ENCODE measurements at regions not wholly inside any gene's neighbourhood (a gene's known extent, or its start where the extent isn't known, plus 50 kb on each side); places are given as distances from the start of the nearest gene placed in this dataset.

GRCh38 chrX:42973321-42973720 lies 195.4 kb upstream of the PPP1R2C start:
- Histone ChIP-seq H3K9ac (ENCODE audit: low read length) (no peak overlapping the region), H3K27ac (ENCODE audit: low read length in 2 of 2) (no peak overlapping the region), H2AFZ (ENCODE audit: insufficient read depth, low read depth, low read length, poor library complexity, severe bottlenecking) (no peak overlapping the region), H3K4me3 (ENCODE audit: control extremely low read depth in 1 of 5, extremely low read depth in 1 of 5, insufficient read depth in 1 of 5, low read depth in 2 of 5, low read length in 4 of 5) (no peak overlapping the region), H3K4me1 (ENCODE audit: control insufficient read depth in 2 of 2, insufficient read depth in 2 of 2, low read length in 2 of 2) (peaks cover 22 to 23% of the 10 kb centered on the region in 2 donors), H3K27me3 (replicated peaks in 1 of 4; ENCODE audit: control extremely low read depth in 1 of 4, control insufficient read depth in 3 of 4, insufficient read depth in 4 of 4, low read length in 3 of 4) (no peaks in the 10 kb centered on the region), H3K79me2 (ENCODE audit: control insufficient read depth, insufficient read depth, low read length) (no peaks in the 10 kb centered on the region), H3K9me3 (ENCODE audit: control extremely low read depth in 1 of 3, control insufficient read depth in 2 of 3, insufficient read depth in 1 of 3, low read length in 2 of 3) (peaks cover 0 to 2% (median 0%) of the 10 kb centered on the region in 3 donors), H3K36me3 (replicated peaks in 1 of 2; ENCODE audit: control extremely low read depth in 1 of 2, control insufficient read depth in 1 of 2, extremely low read depth in 1 of 2, insufficient read depth in 2 of 2, low read length in 1 of 2) (no peaks in the 10 kb centered on the region), H3K4me2 (replicated peaks; ENCODE audit: low read depth, low read length, poor library complexity, severe bottlenecking) (no peak overlapping the region), H4K20me1 (ENCODE audit: control insufficient read depth, insufficient read depth, low read length, poor library complexity, severe bottlenecking) (no peaks in the 10 kb centered on the region)
- ATAC-seq (ENCODE audit: low read depth), result no peak
- ChIA-PET CTCF (no interaction called here), POLR2A (no interaction called here)
- WGBS (ENCODE audit: insufficient coverage), result 73% methylated on average over 1 of the region's 2 CpGs
- Mint-ChIP-seq H3K4me3 (no peak overlapping the region), H3K27me3 (no peaks in the 10 kb centered on the region), H3K9me3 (ENCODE audit: insufficient read depth) (no peaks in the 10 kb centered on the region), H3K27ac (no peak overlapping the region), H3K4me1 (peaks cover 22% of the 10 kb centered on the region)
- no peak for TF ChIP-seq EZH2 (IDR thresholded peaks at IDR 0.05; ENCODE audit: borderline replicate concordance, insufficient read depth, low read depth, low read length, poor library complexity, severe bottlenecking)
- TF ChIP-seq, protein P1, sequence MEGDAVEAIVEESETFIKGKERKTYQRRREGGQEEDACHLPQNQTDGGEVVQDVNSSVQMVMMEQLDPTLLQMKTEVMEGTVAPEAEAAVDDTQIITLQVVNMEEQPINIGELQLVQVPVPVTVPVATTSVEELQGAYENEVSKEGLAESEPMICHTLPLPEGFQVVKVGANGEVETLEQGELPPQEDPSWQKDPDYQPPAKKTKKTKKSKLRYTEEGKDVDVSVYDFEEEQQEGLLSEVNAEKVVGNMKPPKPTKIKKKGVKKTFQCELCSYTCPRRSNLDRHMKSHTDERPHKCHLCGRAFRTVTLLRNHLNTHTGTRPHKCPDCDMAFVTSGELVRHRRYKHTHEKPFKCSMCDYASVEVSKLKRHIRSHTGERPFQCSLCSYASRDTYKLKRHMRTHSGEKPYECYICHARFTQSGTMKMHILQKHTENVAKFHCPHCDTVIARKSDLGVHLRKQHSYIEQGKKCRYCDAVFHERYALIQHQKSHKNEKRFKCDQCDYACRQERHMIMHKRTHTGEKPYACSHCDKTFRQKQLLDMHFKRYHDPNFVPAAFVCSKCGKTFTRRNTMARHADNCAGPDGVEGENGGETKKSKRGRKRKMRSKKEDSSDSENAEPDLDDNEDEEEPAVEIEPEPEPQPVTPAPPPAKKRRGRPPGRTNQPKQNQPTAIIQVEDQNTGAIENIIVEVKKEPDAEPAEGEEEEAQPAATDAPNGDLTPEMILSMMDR (IDR thresholded peaks at IDR 0.05), result no peak
- DNase-seq, result no peak
- intact Hi-C loops (cut with micrococcal nuclease), result no loop called here

DNA sequence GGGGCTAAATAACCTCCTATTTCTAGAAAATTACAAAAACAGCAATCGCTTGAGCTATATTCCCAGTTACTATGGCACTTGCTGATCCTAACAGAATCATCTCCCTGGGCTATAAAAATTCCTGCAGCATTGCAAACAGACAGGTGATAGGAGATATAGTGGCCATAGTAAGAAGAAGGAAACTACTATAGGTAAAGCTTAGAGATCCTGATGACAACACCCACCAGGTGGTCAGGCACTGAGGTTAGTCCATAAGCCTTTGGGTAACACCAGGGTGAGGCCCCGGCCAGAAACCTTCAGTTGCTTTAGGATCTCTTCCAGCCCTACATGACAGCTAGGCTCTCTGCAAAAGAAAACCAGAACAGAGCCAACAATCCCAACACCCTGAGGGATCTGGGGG lies 197.9 kb upstream of the PPP1R2C start:
- peaks cover 0 to 2% (median 0%) of the 10 kb centered on the region in 3 donors for H3K9me3 ChIP-seq (ENCODE audit: control extremely low read depth in 1 of 3, control insufficient read depth in 2 of 3, insufficient read depth in 1 of 3, low read length in 2 of 3)
- no peak overlapping the region for H3K4me2 ChIP-seq (replicated peaks; ENCODE audit: low read depth, low read length, poor library complexity, severe bottlenecking)
- H3K4me1 Mint-ChIP-seq, result peaks cover 29% of the 10 kb centered on the region
- POLR2A ChIA-PET, result no interaction called here
- CTCF ChIA-PET, result no interaction called here
- H3K4me3 Mint-ChIP-seq, result no peak overlapping the region
- no peaks in the 10 kb centered on the region for H3K79me2 ChIP-seq (ENCODE audit: control insufficient read depth, insufficient read depth, low read length)
- no peaks in the 10 kb centered on the region for H3K9me3 Mint-ChIP-seq (ENCODE audit: insufficient read depth)
- H2AFZ ChIP-seq (ENCODE audit: insufficient read depth, low read depth, low read length, poor library complexity, severe bottlenecking), result no peak overlapping the region
- no peak overlapping the region for H3K4me3 ChIP-seq (ENCODE audit: control extremely low read depth in 1 of 5, extremely low read depth in 1 of 5, insufficient read depth in 1 of 5, low read depth in 2 of 5, low read length in 4 of 5)
- H3K4me1 ChIP-seq (ENCODE audit: control insufficient read depth in 2 of 2, insufficient read depth in 2 of 2, low read length in 2 of 2), result peaks cover 22 to 28% of the 10 kb centered on the region in 2 donors
- DNase-seq (no peak), ATAC-seq (ENCODE audit: low read depth) (no peak)
- no peaks in the 10 kb centered on the region for H3K27me3 Mint-ChIP-seq
- intact Hi-C loops (cut with micrococcal nuclease), result no loop called here
- H3K9ac ChIP-seq (ENCODE audit: low read length), result no peak overlapping the region
- H4K20me1 ChIP-seq (ENCODE audit: control insufficient read depth, insufficient read depth, low read length, poor library complexity, severe bottlenecking), result no peaks in the 10 kb centered on the region
- no peaks in the 10 kb centered on the region for H3K27me3 ChIP-seq (replicated peaks in 1 of 4; ENCODE audit: control extremely low read depth in 1 of 4, control insufficient read depth in 3 of 4, insufficient read depth in 4 of 4, low read length in 3 of 4)
- no peak overlapping the region for H3K27ac Mint-ChIP-seq
- H3K36me3 ChIP-seq (replicated peaks in 1 of 2; ENCODE audit: control extremely low read depth in 1 of 2, control insufficient read depth in 1 of 2, extremely low read depth in 1 of 2, insufficient read depth in 2 of 2, low read length in 1 of 2), result no peaks in the 10 kb centered on the region
- no peak overlapping the region for H3K27ac ChIP-seq (ENCODE audit: low read length in 2 of 2)
- no CpG with 5 or more reads among the region's 2 CpGs for WGBS (ENCODE audit: insufficient coverage)
- TF ChIP-seq, protein P1 (IDR thresholded peaks at IDR 0.05), result no peak
- TF ChIP-seq EZH2 (IDR thresholded peaks at IDR 0.05; ENCODE audit: borderline replicate concordance, insufficient read depth, low read depth, low read length, poor library complexity, severe bottlenecking), result no peak

Measured in B cell (primary cell).